ENCODE measurements at regions not wholly inside any gene's neighbourhood (a gene's known extent, or its start where the extent isn't known, plus 50 kb on each side); places are given as distances from the start of the nearest gene placed in this dataset.

DNA sequence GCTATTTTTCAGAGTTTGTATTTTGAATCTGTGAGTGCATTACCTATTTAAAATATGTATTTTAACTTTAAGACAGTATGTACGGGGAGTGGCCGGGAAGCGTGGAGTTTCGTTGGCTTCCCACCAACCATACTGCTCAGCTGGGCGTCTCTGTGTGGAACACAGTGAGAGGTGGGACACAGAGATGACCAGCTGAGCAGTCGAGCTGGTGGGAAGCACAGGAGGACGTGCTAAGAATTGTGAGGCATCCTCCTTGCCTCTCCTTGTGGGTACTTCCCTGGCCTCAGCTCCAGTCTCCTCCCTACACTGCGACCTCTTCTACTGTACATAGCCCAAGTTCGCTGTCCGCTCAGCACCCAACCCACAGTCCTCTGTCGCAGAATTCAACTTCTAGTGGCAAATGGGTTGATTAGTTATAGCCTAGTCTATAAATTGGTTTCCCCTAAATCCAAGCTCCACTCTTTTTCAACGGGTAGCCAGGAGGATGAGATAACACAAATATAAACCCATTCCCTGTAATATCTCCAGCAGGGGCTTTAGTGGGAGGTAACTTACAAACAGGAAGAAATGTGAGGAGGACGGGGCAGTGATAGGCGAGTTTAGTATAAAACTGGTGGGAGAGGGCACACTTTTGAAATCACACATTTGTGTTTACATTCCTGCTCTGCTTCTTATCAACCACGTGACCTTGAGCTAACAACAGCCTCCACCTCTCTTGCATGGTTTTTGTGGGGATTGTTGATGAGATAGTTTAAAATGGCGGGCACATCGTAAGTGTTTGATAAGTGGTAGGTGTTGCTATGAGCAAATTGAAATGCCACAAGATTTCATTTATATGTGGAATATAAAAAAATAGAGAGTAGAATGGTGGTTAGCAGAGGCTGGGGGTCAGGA lies 211.9 kb upstream of the HS3ST3A1 start:
- H3K27ac Mint-ChIP-seq, result no peak overlapping the region
- H3K4me3 Mint-ChIP-seq, result no peak overlapping the region
- TF ChIP-seq, protein P1, sequence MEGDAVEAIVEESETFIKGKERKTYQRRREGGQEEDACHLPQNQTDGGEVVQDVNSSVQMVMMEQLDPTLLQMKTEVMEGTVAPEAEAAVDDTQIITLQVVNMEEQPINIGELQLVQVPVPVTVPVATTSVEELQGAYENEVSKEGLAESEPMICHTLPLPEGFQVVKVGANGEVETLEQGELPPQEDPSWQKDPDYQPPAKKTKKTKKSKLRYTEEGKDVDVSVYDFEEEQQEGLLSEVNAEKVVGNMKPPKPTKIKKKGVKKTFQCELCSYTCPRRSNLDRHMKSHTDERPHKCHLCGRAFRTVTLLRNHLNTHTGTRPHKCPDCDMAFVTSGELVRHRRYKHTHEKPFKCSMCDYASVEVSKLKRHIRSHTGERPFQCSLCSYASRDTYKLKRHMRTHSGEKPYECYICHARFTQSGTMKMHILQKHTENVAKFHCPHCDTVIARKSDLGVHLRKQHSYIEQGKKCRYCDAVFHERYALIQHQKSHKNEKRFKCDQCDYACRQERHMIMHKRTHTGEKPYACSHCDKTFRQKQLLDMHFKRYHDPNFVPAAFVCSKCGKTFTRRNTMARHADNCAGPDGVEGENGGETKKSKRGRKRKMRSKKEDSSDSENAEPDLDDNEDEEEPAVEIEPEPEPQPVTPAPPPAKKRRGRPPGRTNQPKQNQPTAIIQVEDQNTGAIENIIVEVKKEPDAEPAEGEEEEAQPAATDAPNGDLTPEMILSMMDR (IDR thresholded peaks at IDR 0.05; ENCODE audit: unreplicated experiment), result no peak
- no peak for DNase-seq (ENCODE audit: low spot score in 2 of 2, unreplicated experiment in 2 of 2)
- H3K9me3 Mint-ChIP-seq, result peaks cover 14% of the 10 kb centered on the region
- H3K4me1 Mint-ChIP-seq, result peaks cover 10% of the 10 kb centered on the region
- H3K27me3 Mint-ChIP-seq (ENCODE audit: low read depth), result no peaks in the 10 kb centered on the region
- H3K36me3 Mint-ChIP-seq, result peaks cover 5% of the 10 kb centered on the region

DNA sequence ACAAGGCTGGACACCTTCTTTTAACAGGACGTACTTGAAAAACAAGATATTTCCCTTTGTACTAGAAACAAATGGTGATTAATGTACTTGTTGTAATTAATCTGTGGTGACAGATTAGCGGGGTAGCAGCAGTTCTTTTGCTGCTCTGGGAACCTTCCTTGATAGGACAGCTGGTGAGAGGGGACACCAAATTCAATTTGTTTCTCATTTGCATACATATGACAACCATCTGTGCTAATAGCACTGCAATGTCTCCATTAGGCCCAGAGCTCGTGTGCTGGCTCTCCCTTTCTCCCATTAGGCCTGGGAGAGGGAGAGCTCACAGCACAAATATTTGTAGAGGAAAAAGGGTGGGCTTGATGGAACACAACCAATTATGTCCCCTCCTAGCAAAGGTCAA lies 221.0 kb upstream of the HS3ST3A1 start:
- Mint-ChIP-seq H3K27me3 (ENCODE audit: low read depth) (no peaks in the 10 kb centered on the region), H3K36me3 (peaks cover 2% of the 10 kb centered on the region), H3K9me3 (peaks cover 13% of the 10 kb centered on the region), H3K4me3 (no peak overlapping the region), H3K27ac (no peak overlapping the region), H3K4me1 (no peaks in the 10 kb centered on the region)
- TF ChIP-seq, protein P1 (IDR thresholded peaks at IDR 0.05; ENCODE audit: unreplicated experiment), result no peak
- DNase-seq (ENCODE audit: low spot score in 2 of 2, unreplicated experiment in 2 of 2), result no peak

DNA sequence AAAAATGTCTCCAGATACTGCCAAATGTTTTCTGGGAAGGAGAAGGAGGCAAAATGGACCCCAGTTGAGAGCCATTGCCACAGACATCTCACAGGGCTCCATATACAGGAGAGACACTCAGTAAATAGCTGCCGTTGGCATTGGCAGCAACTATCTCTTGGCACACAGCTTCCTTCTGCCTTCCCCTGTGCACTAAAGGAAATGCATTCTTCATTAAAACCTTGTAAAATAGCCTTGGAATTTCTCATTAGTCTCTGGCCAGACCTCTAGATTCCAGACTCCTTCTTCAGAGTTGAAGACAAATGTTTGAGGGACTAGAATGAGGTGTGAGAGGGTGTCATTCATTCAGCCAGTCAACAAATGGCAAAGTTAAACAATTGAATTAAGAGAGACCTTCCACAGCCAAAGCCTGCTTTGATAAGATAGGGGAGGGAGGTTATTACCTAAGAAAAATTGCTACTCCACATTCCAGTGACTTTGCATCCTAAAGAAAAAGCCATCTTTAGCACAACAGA lies 223.9 kb upstream of the HS3ST3A1 start:
- Mint-ChIP-seq H3K27ac (peak overlapping the region; percentile 35), H3K4me3 (no peak overlapping the region), H3K27me3 (ENCODE audit: low read depth) (no peaks in the 10 kb centered on the region), H3K9me3 (peaks cover 7% of the 10 kb centered on the region), H3K4me1 (peaks cover 2% of the 10 kb centered on the region), H3K36me3 (no peaks in the 10 kb centered on the region)
- TF ChIP-seq, protein P1 (IDR thresholded peaks at IDR 0.05; ENCODE audit: unreplicated experiment), result no peak
- no peak for DNase-seq (ENCODE audit: low spot score in 2 of 2, unreplicated experiment in 2 of 2)

DNA sequence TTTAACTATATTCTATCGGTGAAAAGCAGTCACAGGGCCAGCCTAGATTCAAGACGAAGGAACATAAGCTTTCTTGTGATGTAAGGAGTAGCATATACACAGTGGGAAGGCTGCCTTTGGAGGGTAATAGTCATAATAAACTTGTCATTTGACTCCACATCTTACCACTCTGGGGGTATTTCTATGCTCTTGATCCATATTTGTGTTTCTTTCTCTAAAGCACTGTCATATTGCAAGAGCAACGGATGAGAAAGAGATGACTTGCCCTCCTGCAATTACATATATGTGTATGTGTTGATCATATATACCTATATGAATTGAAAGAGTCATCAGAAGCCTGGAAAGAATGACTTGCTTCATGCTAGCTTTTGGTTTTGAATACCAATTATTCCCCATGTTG lies 225.4 kb upstream of the HS3ST3A1 start:
- Mint-ChIP-seq H3K27me3 (ENCODE audit: low read depth) (no peaks in the 10 kb centered on the region), H3K4me1 (peaks cover 2% of the 10 kb centered on the region)
- TF ChIP-seq, protein P1 (IDR thresholded peaks at IDR 0.05; ENCODE audit: unreplicated experiment), result no peak

DNA sequence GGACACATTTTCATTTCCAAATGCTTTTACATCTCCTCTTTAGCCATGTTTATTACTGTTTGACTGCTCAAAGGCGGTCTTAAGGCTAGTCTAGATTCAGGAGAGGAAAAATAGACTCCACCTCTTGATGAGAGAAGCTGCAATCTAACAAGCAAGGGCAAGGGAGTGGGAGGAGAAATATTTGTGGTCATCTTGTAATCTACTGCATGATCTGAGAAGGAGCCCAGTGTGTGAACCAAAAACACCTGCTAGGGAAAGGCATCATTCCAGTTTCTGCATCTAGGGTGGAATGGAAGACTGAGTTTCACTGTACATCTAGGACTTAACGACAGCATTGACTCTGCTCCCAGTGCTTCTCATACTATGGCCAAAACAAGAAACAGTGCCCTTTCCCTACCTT lies 232.2 kb upstream of the HS3ST3A1 start:
- no peak overlapping the region for H3K27ac Mint-ChIP-seq
- H3K27me3 Mint-ChIP-seq (ENCODE audit: low read depth), result no peaks in the 10 kb centered on the region

More for the DNA sequence above, 225.4 kb upstream of the HS3ST3A1 start:
- no peak overlapping the region for H3K27ac Mint-ChIP-seq
- peaks cover 8% of the 10 kb centered on the region for H3K9me3 Mint-ChIP-seq
- no peaks in the 10 kb centered on the region for H3K36me3 Mint-ChIP-seq
- H3K4me3 Mint-ChIP-seq, result no peak overlapping the region
- no peak for DNase-seq (ENCODE audit: low spot score in 2 of 2, unreplicated experiment in 2 of 2)

More for the DNA sequence above, 232.2 kb upstream of the HS3ST3A1 start:
- Mint-ChIP-seq H3K4me3 (no peak overlapping the region), H3K36me3 (peaks cover 5% of the 10 kb centered on the region), H3K4me1 (no peaks in the 10 kb centered on the region), H3K9me3 (peaks cover 7% of the 10 kb centered on the region)
- TF ChIP-seq, protein P1 (IDR thresholded peaks at IDR 0.05; ENCODE audit: unreplicated experiment), result no peak
- no peak for DNase-seq (ENCODE audit: low spot score in 2 of 2, unreplicated experiment in 2 of 2)

All from mesothelial cell of epicardium (in vitro differentiated cells).